C4-2B (cell line): ENCODE measurements at regions not wholly inside any gene's neighbourhood (a gene's known extent, or its start where the extent isn't known, plus 50 kb on each side); places are given as distances from the start of the nearest gene placed in this dataset.
"Not testable (repeated sequence)": the region's sequence is repeated elsewhere in the genome, so short reads cannot be mapped to it uniquely, and the experiment has no call there.

Source experiments
- H3K27ac ChIP-seq: fragments of 450-650 bp; 2 replicates; pipeline ENCODE4 v1.5.1; 2017
- CTCF ChIP-seq: fragments of 450-650 bp; conservative IDR thresholded peaks from 2 replicates; pipeline ENCODE4 v1.5.1; 2017; ENCODE audit warnings: mild to moderate bottlenecking
- ZFX ChIP-seq: fragments of 450-650 bp; IDR thresholded peaks from 2 replicates; pipeline ENCODE4 v1.6.1; 2017

DNA sequence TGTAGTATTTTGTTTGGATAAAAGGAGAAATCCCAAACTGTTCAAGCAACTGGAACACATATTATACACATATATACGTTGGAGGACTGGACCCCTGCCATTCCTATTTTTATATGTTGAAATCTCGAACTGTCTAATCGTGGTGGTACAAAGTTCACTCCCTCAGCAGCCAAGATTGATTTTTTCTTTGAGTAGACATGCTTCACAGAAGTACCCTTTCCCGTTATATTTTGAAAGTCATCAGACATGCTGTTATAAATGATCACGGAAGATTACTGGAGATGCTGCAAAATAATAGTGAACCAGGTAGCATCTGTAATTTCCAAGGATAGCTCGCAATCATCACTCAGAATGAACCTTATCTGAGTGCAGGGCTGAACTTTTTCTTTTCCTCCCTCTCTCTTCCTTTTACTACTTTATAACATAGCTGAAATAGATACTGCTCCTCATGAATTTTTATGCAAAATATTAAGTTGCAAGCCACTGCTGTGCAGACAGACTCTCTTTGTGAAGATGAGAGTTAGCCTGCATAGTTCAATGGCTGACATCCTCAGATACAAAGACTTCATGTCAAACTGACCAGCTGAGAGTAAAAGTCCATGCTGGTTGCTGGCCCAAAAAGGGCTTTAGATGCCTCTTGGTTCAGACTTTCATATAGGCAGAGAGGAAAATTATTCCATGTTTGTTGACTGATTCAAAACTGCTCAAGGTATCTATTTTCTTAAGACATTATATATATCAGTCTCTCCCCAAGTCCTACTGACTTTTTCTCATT lies 451.9 kb downstream of the TMEM38B start:
- TF ChIP-seq CTCF (no peak), ZFX (no peak)

DNA sequence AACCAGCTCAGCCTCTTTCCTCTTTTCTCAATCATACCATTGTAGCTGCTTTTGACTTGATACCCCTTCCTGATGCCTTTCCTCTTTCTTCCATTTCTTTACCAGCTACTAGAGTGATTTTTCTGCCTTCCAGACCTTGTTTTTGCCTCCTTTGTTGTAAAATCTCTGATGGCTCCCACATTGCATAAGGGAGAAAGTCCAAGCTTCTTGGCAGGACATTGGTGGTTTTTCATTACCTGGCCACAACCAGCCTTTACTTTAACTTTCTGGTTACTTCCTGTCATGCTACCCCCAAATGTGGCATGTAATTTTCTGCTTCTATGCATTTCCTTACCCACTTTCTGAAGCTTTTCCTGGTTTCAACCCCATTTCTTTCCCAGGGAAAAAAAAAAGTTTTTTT lies 452.5 kb downstream of the TMEM38B start:
- no peak for TF ChIP-seq ZFX
- TF ChIP-seq CTCF = no peak
- no peak overlapping the region for H3K27ac ChIP-seq

More for the DNA sequence above, 451.9 kb downstream of the TMEM38B start:
- H3K27ac ChIP-seq = no peak overlapping the region

GRCh38 chr9:106149956-106150355 lies 455.6 kb downstream of the TMEM38B start:
- TF ChIP-seq ZFX (no peak), CTCF (no peak)
- H3K27ac ChIP-seq = no peak overlapping the region

DNA sequence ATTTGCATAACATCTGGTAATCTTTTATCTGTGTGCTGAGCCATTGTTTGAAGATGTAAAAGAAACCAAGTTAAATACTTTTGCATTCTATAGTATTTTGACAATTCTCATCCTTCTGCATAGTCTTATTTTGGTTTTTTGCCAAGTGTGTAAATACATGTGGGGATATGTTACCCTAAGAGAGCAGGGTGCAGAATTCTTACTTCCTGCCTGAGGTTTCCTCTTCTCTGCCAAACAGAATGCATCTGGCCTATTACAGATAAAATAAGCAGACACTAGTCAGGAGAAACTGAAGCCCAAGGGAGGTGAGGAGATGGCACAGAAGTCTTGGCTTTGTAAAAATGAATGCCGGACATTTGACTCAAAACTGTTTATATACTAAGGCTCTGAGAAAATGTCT lies 462.1 kb downstream of the TMEM38B start:
- H3K27ac ChIP-seq = no peak overlapping the region
- TF ChIP-seq ZFX = no peak
- TF ChIP-seq CTCF = no peak

DNA sequence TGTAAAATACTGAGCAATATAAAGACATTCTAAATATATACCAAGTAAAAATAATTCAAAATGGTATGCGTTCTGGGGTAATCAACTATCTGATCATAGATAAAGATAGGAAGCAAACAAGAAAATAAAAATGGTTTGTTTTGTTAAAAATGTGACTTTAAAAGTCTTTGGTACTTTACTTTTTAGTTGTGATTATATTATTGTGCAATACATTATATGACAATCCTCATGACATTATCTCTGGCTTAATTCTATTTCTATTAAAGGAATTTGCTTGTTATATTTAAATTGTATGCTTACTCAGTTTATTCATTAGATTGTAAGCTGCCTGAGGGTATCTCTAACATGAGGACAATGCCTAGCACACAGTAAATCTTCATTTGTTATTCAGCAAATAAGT lies 477.9 kb downstream of the TMEM38B start:
- TF ChIP-seq ZFX = no peak

DNA sequence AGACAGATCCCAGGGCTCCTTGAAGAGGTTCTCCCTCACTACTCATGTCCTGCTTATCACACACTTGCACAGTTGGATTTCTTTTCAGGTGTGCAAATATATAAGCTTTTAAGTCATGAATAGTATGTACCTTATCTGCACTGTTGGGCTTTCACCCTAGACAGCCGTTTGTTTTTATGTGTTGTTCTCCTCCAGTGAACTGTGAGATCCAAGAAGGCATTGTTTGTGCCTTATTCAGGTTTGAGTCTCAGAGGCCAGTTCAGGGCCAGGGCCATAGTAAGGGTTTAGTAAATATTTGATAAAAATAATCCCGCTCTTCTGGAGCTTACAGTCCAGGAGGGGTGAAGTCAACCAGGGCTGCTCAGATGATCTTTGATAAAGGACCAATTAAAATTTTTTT lies 480.0 kb downstream of the TMEM38B start:
- no peak overlapping the region for H3K27ac ChIP-seq
- no peak for TF ChIP-seq ZFX
- no peak for TF ChIP-seq CTCF

More for the DNA sequence above, 477.9 kb downstream of the TMEM38B start:
- no peak overlapping the region for H3K27ac ChIP-seq

DNA sequence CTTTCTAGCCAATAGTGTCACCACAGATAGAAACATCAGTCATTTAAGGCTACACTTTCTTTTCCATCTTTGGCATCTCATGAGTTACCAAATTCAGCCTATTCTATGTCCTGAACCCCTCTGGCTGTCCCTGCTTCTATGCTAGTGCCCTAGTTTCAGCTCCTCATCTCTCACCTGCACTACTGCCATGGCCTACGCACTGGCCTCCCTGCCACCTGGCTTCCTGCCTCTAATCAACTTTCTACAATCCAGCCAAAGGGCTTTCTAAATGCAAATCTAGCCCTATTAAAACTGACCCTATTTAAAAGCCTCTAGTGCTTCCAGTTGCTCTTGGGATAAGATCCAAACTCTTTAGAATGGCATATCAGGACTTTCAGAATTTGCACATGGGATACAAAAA lies 482.9 kb downstream of the TMEM38B start:
- TF ChIP-seq CTCF (no peak), ZFX (no peak)
- no peak overlapping the region for H3K27ac ChIP-seq

DNA sequence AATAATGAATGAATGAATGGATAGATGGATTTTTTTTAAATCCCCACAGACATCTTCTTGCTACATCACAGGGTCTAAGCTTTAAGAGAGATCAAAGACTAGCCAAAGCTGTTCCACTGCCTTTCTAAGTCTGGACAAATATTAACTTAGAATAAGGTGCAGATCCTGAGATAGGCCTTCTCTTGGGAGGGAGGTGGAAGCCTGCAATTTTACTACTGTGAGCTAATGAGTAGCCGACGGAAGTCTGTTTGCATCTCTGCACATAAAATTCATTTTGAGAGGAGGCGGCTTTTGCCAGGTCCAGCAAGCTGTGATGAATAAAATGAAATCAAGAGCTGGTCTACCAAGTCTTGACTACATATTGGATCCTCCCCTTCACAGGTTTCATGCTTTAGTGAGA lies 484.9 kb downstream of the TMEM38B start:
- H3K27ac ChIP-seq = no peak overlapping the region
- no peak for TF ChIP-seq CTCF
- no peak for TF ChIP-seq ZFX

DNA sequence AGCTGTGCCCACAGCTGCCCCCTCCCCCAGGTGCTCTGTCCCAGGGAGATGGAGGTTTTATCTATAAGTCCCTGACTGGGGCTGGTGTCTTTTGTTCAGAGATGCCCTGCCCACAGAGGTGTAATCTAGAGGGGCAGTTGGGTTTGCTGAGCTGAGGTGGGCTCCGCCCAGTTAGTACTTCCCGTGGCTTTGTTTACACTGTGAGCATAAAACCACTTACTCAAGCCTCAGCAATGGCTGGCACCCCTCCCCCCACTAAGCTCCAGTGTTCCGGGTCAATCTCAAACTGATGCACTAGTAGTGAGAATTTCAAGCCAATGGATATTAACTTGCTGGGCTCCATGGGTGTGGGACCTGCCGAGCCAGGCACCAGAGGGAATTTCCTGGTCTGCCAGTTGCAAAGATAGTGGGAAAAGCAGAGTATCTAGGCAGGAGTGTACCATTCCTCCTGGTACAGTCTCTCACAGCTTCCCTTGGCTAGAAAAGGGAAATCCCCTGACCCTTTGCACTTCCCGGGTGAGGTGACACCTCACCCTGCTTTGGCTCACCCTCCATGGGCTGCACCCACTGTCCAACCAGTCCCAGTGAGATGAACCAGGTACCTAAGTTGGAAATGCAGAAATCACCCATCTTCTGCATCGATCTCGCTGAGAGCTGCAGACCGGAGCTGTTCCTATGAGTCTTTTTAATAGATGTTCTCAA lies 509.6 kb downstream of the TMEM38B start:
- H3K27ac ChIP-seq = not testable (repeated sequence)
